ENCODE measurements at regions not wholly inside any gene's neighbourhood (a gene's known extent, or its start where the extent isn't known, plus 50 kb on each side); places are given as distances from the start of the nearest gene placed in this dataset.
"Not testable (repeated sequence)": the region's sequence is repeated elsewhere in the genome, so short reads cannot be mapped to it uniquely, and the experiment has no call there.

DNA sequence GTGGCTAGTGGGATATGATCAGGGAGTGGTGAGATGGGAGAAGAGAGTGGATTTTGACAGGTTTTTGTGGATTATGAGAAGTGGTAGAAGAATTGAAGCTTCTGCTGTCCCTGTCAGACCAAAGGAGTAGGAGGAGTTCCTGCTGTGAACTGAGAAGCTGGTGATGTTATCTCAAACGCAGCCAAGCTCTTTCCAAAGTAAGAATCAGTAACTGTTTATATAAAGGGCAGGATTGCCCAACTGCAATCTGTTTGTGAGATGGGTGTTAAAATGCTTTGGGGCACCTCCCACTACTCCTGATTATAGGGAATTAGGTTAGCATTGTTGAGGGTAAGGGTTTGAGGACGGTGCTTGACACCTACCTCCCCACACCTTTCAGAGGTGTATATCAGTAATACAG lies 60.5 kb upstream of the USP25 start:
- Histone ChIP-seq H3K27ac (no peak overlapping the region), H3K4me3 (no peak overlapping the region)
- TF ChIP-seq, protein P1, sequence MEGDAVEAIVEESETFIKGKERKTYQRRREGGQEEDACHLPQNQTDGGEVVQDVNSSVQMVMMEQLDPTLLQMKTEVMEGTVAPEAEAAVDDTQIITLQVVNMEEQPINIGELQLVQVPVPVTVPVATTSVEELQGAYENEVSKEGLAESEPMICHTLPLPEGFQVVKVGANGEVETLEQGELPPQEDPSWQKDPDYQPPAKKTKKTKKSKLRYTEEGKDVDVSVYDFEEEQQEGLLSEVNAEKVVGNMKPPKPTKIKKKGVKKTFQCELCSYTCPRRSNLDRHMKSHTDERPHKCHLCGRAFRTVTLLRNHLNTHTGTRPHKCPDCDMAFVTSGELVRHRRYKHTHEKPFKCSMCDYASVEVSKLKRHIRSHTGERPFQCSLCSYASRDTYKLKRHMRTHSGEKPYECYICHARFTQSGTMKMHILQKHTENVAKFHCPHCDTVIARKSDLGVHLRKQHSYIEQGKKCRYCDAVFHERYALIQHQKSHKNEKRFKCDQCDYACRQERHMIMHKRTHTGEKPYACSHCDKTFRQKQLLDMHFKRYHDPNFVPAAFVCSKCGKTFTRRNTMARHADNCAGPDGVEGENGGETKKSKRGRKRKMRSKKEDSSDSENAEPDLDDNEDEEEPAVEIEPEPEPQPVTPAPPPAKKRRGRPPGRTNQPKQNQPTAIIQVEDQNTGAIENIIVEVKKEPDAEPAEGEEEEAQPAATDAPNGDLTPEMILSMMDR (IDR thresholded peaks at IDR 0.05) = no peak
- no peak for DNase-seq (ENCODE audit: low spot score)

DNA sequence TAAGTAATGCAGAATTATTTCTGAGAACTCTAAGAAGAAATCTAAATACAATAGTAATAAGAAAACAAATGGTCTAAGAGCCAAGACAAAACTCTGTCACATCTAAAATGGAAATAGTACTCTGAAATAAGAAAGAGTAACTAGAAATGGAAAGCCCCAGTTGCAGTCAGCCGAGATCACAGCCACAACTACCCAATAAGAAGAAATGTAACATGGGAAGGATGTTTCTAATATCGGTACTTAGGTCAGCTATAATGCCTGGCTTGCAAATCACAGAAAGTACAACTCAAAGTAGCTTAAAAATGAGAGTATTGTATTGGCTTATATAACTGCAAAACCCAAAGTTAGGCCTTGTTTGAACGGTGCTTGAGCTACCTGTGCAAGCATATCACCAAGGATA lies 58.6 kb upstream of the USP25 start:
- DNase-seq (ENCODE audit: low spot score) = no peak
- TF ChIP-seq, protein P1 (IDR thresholded peaks at IDR 0.05) = no peak
- Histone ChIP-seq H3K4me3 (no peak overlapping the region), H3K27ac (no peak overlapping the region)

DNA sequence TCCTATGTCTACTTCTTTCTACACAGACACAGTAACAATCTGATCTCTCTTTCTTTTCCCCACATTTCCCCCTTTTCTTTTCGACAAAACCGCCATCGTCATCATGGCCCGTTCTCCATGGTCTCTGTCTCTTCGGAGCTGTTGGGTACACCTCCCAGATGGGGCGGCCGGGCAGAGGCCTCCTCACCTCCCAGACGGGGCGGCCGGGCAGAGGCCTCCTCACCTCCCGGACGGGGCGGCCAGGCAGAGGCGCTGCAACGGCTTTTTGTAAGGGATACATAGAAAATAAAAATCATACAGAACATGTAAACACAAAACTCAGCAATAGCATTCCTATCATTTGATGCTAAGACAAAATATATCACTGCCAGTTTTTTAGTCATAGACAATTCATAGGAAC lies 57.2 kb upstream of the USP25 start:
- DNase-seq (ENCODE audit: low spot score); H3K27ac ChIP-seq; H3K4me3 ChIP-seq: not testable (repeated sequence)

DNA sequence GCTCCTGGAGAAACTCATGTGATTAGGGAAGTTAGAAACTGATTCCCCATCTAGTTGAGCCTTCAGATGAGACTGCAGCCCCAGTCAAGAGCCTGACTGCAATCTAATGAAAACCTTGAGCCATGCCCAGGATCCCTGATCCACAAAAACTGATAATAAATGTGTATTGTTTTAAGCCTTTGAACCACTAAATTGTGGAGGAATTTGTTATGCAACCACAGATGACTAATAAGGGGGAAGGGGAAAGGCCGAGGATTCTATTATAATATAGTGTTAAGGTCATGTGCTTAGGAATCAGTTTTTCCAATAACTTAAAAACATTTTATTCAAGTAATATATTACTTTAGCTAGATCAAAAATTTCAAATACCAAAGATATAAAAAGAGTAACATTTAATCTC lies 52.8 kb upstream of the USP25 start:
- no peak for DNase-seq (ENCODE audit: low spot score)
- TF ChIP-seq, protein P1 (IDR thresholded peaks at IDR 0.05) = no peak
- Histone ChIP-seq H3K27ac (no peak overlapping the region), H3K4me3 (no peak overlapping the region)

DNA sequence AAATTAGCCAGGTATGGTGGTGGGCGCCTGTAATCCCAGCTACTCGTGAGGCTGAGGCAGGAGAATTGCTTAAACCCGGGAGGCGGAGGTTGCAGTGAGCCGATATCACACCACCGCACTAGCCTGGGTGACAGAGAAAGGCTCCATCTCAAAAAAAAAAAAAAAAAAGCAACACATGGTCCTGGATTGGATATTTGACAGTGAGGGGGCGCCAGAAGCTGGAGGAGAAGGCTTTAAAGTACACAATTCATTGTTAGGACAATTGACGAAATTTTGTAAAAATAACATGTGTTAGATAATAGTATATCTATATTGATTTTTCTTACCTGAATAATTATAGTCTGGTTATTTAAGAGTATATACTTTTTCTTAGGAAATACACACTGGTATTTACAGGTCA lies 50.2 kb upstream of the USP25 start:
- no peak for DNase-seq (ENCODE audit: low spot score)
- H3K4me3 ChIP-seq = no peak overlapping the region
- TF ChIP-seq, protein P1 (IDR thresholded peaks at IDR 0.05) = no peak
- no peak overlapping the region for H3K27ac ChIP-seq

Data from coronary artery (tissue), 2 donors.